GM13976 (cell line): ENCODE measurements at regions not wholly inside any gene's neighbourhood (a gene's known extent, or its start where the extent isn't known, plus 50 kb on each side); places are given as distances from the start of the nearest gene placed in this dataset.

Experiments
- DNase-seq: peaks from one replicate; pipeline ENCODE4 v3.0.0; 2012; ENCODE audit warnings: low spot score
- CTCF ChIP-seq: IDR thresholded peaks from 2 replicates; pipeline ENCODE4 v1.5.1; 2012; ENCODE audit warnings: borderline replicate concordance, mild to moderate bottlenecking; ENCODE audit not compliant: insufficient read depth; ENCODE audit errors: extremely low read depth, missing control alignments, control extremely low read depth
- in situ Hi-C: fragments of 300-500 bp; cut with MboI; formaldehyde crosslinking; loops from one replicate; pipeline ENCODE4 v1.12.0; 2022; ENCODE audit warnings: low sequenced_read_pairs, mixed read lengths, inconsistent platforms; ENCODE audit not compliant: unreplicated experiment

GRCh38 chr6:26193467-26194328 lies 106.5 kb downstream of the HFE start:
- DNase-seq: no peak
- TF ChIP-seq CTCF: no peak
- in situ Hi-C loops: loop anchor here (10.0 kb wide), 1 partner anchor 139 kb away; a partner anchor contains a TSS

GRCh38 chr6:26194329-26194701 lies 107.1 kb downstream of the HFE start:
- in situ Hi-C loops: loop anchor here (10.0 kb wide), 1 partner anchor 140 kb away; a partner anchor contains a TSS
- TF ChIP-seq CTCF: no peak
- DNase-seq: no peak

GRCh38 chr6:26194816-26195375 lies 107.7 kb downstream of the HFE start:
- DNase-seq: no peak
- TF ChIP-seq CTCF: no peak
- in situ Hi-C loops: loop anchor here (10.0 kb wide), 1 partner anchor 140 kb away; a partner anchor contains a TSS

GRCh38 chr6:26195376-26195923 lies 108.2 kb downstream of the HFE start:
- peak; percentile 73 for DNase-seq
- in situ Hi-C loops: loop anchor here (10.0 kb wide), 1 partner anchor 141 kb away; a partner anchor contains a TSS
- no peak for TF ChIP-seq CTCF

- in situ Hi-C loops: loop anchor here (10.0 kb wide), 1 partner anchor 141 kb away; a partner anchor contains a TSS
- TF ChIP-seq CTCF: no peak
Observed at GRCh38 chr6:26195924-26196845, 109.0 kb downstream of the HFE start.

More at GRCh38 chr6:26195924-26196845, 109.0 kb downstream of the HFE start:
- DNase-seq: no peak
